Astrocyte (in vitro differentiated cells and primary cell): ENCODE measurements at regions not wholly inside any gene's neighbourhood (a gene's known extent, or its start where the extent isn't known, plus 50 kb on each side); places are given as distances from the start of the nearest gene placed in this dataset.

Experiments
- DNase-seq: peaks from one replicate; pipeline ENCODE4 v3.0.0-alpha.2; 2010; ENCODE audit warnings: low read depth
- FAIRE-seq: peaks from 2 replicates; lab custom pipeline; 2011; peaks lifted over from hg19 to GRCh38; lab: Jason Lieb, UNC
- H2AFZ ChIP-seq: 2 replicates; pipeline ENCODE4 v1.6.0; 2012; ENCODE audit warnings: low read depth, low read length, inconsistent platforms
- H3K27ac ChIP-seq: 2 replicates; pipeline ENCODE4 v1.5.1; 2011; ENCODE audit warnings: low read depth, low read length, inconsistent platforms
- H3K27me3 ChIP-seq: 2 replicates; pipeline ENCODE4 v1.6.0; 2011; ENCODE audit warnings: low read length, inconsistent platforms; ENCODE audit not compliant: insufficient read depth
- H3K36me3 ChIP-seq: 2 replicates; pipeline ENCODE4 v1.5.1; 2011; ENCODE audit warnings: low read length, inconsistent platforms; ENCODE audit not compliant: insufficient read depth
- H3K4me1 ChIP-seq: 2 replicates; pipeline ENCODE4 v1.5.1; 2011; ENCODE audit warnings: low read length, inconsistent platforms; ENCODE audit not compliant: insufficient read depth
- H3K4me2 ChIP-seq: 2 replicates; pipeline ENCODE4 v1.6.0; 2012; ENCODE audit warnings: low read length, inconsistent platforms
- H3K4me3 ChIP-seq: 2 replicates; pipeline ENCODE4 v1.5.1; 2011; ENCODE audit warnings: low read depth, mild to moderate bottlenecking, low read length, inconsistent platforms; ENCODE audit not compliant: insufficient read depth
- H3K79me2 ChIP-seq: 2 replicates; pipeline ENCODE4 v1.6.0; 2012; ENCODE audit warnings: mild to moderate bottlenecking, low read length, inconsistent platforms; ENCODE audit not compliant: insufficient read depth
- H3K9ac ChIP-seq: 2 replicates; pipeline ENCODE4 v1.6.0; 2012; ENCODE audit warnings: mild to moderate bottlenecking, low read length, inconsistent platforms
- H3K9me3 ChIP-seq: 2 replicates; pipeline ENCODE4 v1.5.1; 2012; ENCODE audit warnings: low read depth, mild to moderate bottlenecking, low read length, inconsistent platforms; ENCODE audit not compliant: insufficient read depth
- H4K20me1 ChIP-seq: 2 replicates; pipeline ENCODE4 v1.6.0; 2012; ENCODE audit warnings: low read length, inconsistent platforms; ENCODE audit not compliant: insufficient read depth
- H3K27ac Mint-ChIP-seq: one replicate; pipeline ENCODE4 v1.8.0; 2021; ENCODE audit warnings: mild to moderate bottlenecking, mixed read lengths; ENCODE audit not compliant: unreplicated experiment
- H3K27me3 Mint-ChIP-seq: one replicate; pipeline ENCODE4 v1.8.0; 2021; ENCODE audit warnings: low read depth, mixed read lengths; ENCODE audit not compliant: unreplicated experiment
- H3K36me3 Mint-ChIP-seq: one replicate; pipeline ENCODE4 v1.8.0; 2021; ENCODE audit warnings: low read depth, mixed read lengths; ENCODE audit not compliant: unreplicated experiment
- H3K4me1 Mint-ChIP-seq: one replicate; pipeline ENCODE4 v1.8.0; 2021; ENCODE audit warnings: low read depth, mixed read lengths; ENCODE audit not compliant: unreplicated experiment
- H3K4me3 Mint-ChIP-seq: one replicate; pipeline ENCODE4 v1.8.0; 2021; ENCODE audit warnings: mild to moderate bottlenecking, moderate library complexity, mixed read lengths; ENCODE audit not compliant: unreplicated experiment
- H3K9me3 Mint-ChIP-seq: one replicate; pipeline ENCODE4 v1.8.0; 2021; ENCODE audit warnings: mild to moderate bottlenecking, mixed read lengths; ENCODE audit not compliant: unreplicated experiment
- CTCF ChIP-seq: IDR thresholded peaks from 2 replicates; pipeline ENCODE4 v1.5.1; 2011; ENCODE audit warnings: low read depth, mild to moderate bottlenecking, inconsistent platforms, low read length, moderate library complexity; ENCODE audit not compliant: insufficient read depth
- EZH2 ChIP-seq: IDR thresholded peaks from 2 replicates; pipeline ENCODE4 v1.6.1; 2012; ENCODE audit warnings: mild to moderate bottlenecking, low read length, inconsistent platforms; ENCODE audit not compliant: insufficient read depth

DNA sequence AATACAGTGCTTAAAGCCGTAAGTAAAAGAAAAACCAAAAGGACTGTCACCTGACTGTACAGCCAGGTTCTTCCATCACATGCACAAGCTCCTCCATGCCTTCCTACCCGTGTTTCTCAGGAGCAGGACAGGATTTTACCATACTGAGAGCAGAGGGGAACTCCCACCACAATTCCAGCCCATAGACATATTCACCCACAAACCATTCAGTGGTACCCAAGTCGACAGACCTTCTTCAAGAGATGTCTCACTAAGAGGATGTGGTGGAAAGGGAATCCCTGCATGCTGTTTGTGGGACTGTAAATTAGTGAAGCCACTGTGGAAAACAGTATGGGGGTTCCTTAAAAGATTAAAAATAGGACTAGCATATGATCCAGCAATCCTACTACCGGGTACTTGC, 66.9 kb upstream of the DOCK9 start:
- H3K9ac ChIP-seq, result no peak overlapping the region
- no peak overlapping the region for H3K4me2 ChIP-seq
- peaks cover 18% of the 10 kb centered on the region for H3K4me1 ChIP-seq
- H3K27ac ChIP-seq, result no peak overlapping the region
- no peak for FAIRE-seq
- Mint-ChIP-seq H3K4me3 (no peak overlapping the region), H3K27me3 (no peaks in the 10 kb centered on the region), H3K9me3 (peaks cover 2% of the 10 kb centered on the region), H3K4me1 (peaks cover 12% of the 10 kb centered on the region), H3K27ac (no peak overlapping the region), H3K36me3 (peaks cover under 1% of the 10 kb centered on the region)
- H3K27me3 ChIP-seq, result no peaks in the 10 kb centered on the region
- no peak overlapping the region for H3K4me3 ChIP-seq
- no peaks in the 10 kb centered on the region for H3K36me3 ChIP-seq
- no peak overlapping the region for H2AFZ ChIP-seq
- no peak for DNase-seq
- no peak for TF ChIP-seq EZH2
- no peak for TF ChIP-seq CTCF
- peaks cover 3% of the 10 kb centered on the region for H3K79me2 ChIP-seq
- no peaks in the 10 kb centered on the region for H4K20me1 ChIP-seq
- H3K9me3 ChIP-seq, result no peaks in the 10 kb centered on the region

GRCh38 chr13:99045396-99045795, 67.5 kb upstream of the DOCK9 start:
- no peak overlapping the region for H2AFZ ChIP-seq
- no peaks in the 10 kb centered on the region for H4K20me1 ChIP-seq
- H3K4me1 Mint-ChIP-seq, result peaks cover 12% of the 10 kb centered on the region
- no peaks in the 10 kb centered on the region for H3K9me3 ChIP-seq
- H3K27me3 ChIP-seq, result no peaks in the 10 kb centered on the region
- no peak for TF ChIP-seq EZH2
- no peak for TF ChIP-seq CTCF
- peaks cover 2% of the 10 kb centered on the region for H3K9me3 Mint-ChIP-seq
- H3K4me2 ChIP-seq, result no peak overlapping the region
- H3K9ac ChIP-seq, result no peak overlapping the region
- peaks cover 3% of the 10 kb centered on the region for H3K79me2 ChIP-seq
- FAIRE-seq (no peak), DNase-seq (peak; percentile 61)
- no peak overlapping the region for H3K4me3 Mint-ChIP-seq
- no peak overlapping the region for H3K4me3 ChIP-seq
- peak overlapping the region; percentile 37 for H3K27ac Mint-ChIP-seq
- no peaks in the 10 kb centered on the region for H3K36me3 ChIP-seq
- no peak overlapping the region for H3K27ac ChIP-seq
- peaks cover 3% of the 10 kb centered on the region for H3K36me3 Mint-ChIP-seq
- H3K4me1 ChIP-seq, result peaks cover 18% of the 10 kb centered on the region
- H3K27me3 Mint-ChIP-seq, result no peaks in the 10 kb centered on the region

- Histone ChIP-seq H3K36me3 (no peaks in the 10 kb centered on the region), H3K4me2 (peak overlapping the region; percentile 19), H3K79me2 (peaks cover 3% of the 10 kb centered on the region), H3K9ac (no peak overlapping the region), H3K4me3 (no peak overlapping the region), H4K20me1 (no peaks in the 10 kb centered on the region), H3K4me1 (peaks cover 18% of the 10 kb centered on the region), H3K27ac (no peak overlapping the region), H2AFZ (no peak overlapping the region), H3K27me3 (no peaks in the 10 kb centered on the region), H3K9me3 (no peaks in the 10 kb centered on the region)
- H3K4me1 Mint-ChIP-seq, result peaks cover 12% of the 10 kb centered on the region
- H3K9me3 Mint-ChIP-seq, result peaks cover 2% of the 10 kb centered on the region
- H3K36me3 Mint-ChIP-seq, result peaks cover 3% of the 10 kb centered on the region
- TF ChIP-seq CTCF, result no peak
- no peak for TF ChIP-seq EZH2
- H3K4me3 Mint-ChIP-seq, result no peak overlapping the region
- no peak overlapping the region for H3K27ac Mint-ChIP-seq
- DNase-seq (peak; percentile 22), FAIRE-seq (no peak)
- no peaks in the 10 kb centered on the region for H3K27me3 Mint-ChIP-seq
These were observed 69.0 kb upstream of the DOCK9 start for GRCh38 chr13:99046851-99047250.
